ENCODE measurements at regions not wholly inside any gene's neighbourhood (a gene's known extent, or its start where the extent isn't known, plus 50 kb on each side); places are given as distances from the start of the nearest gene placed in this dataset.

DNA sequence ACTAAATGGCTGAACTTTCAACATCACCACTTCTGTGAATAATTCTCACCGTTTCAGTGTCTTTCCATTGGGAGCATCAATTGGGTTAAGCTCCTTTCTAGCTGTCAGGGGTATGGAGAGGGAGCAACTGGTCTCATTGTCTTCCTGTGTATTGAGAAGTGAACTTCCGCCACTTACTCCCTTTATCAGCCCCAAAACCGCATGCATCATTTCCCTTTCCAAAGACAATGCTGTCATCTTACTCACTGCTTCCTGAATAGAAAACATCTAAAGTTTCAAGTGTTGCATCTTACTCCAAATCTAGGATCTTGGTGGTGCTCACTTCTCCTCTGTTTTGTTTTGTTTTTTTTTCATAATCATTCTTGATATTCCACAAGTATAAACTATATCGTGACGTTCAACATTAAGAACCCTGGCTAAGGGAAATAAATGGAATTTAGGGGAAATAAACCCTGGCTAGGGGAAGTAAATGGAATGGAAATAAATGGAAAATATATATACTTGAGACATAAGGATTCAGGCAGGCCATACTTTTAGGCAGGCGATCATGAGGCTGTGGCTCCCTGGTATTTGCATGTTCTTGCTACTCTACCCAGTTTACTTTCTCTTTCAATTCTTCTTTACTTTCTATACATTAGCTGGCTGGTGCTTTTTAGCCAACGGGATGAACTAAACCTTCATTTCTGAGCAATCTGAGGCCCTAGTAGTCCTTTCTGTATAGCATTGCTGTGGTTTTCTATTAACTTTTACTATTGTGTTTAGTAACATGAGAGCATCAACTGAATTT lies 371.9 kb downstream of the BMPER start:
- no peak for DNase-seq

- DNase-seq: no peak
Observed at GRCh38 chr7:34277803-34278199, 372.5 kb downstream of the BMPER start.

- DNase-seq: no peak
Observed at GRCh38 chr7:34281260-34281659, 375.9 kb downstream of the BMPER start.

DNA sequence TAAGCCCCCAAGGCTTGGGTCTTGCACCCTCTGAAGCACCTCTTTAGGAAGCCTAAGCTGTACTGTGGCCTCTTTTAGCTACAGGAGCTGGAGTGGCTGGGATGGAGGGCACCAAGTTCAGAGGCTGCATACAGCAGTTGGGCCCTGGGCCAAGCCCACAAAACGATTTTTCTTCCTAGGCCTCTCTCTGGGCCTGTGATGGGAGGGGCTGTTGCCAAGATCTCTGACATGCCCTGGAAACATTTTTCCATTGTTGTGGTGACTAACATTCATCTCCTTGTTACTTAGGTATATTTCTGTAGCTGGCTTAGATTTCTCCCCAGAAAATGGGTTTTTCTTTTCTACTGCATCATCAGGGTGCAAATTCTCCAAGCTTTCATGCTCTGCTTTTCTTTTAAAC lies 375.7 kb upstream of the NPSR1 start:
- no peak for DNase-seq

- DNase-seq: no peak
Observed at GRCh38 chr7:34296663-34297062, 361.4 kb upstream of the NPSR1 start.

GRCh38 chr7:34298492-34299013 lies 359.5 kb upstream of the NPSR1 start:
- no peak for DNase-seq

DNA sequence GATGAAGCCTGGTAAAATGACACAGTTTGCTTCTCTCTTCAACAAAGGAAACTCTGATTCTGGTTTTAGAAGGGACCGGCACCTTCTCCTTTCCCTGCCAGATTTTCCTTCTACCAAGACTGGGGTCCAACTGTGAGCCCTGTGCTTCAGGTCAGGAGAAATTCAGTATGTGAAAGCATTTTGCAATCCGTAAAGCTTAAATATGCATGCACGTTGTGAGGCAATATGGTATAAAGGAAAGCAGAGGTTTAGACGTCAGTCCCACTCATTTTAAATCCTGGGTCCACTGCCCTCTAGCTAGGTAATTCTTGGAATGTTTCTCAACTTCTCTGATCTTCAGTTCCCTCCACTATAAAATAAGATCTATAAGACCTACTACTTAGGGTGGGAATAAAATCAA lies 359.0 kb upstream of the NPSR1 start:
- no peak for DNase-seq

DNA sequence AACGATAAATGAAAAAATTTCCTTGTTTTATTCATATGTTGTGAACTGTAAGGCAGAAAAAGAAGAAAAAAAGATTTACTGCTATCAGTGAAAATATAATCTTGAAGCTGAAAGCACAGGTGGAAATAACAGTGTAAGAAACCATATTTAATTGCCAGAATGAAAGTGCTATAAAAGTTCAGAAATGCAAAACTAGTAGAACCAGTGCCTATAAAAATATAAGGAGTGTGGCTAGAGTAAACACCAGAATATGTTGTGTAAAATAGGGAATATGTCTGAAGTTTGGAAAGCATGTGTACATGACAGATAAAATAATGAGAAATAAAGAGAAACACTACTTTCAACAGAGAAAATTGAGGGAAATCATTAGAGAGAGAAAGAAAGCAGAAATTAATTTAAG lies 350.5 kb upstream of the NPSR1 start:
- no peak for DNase-seq

DNA sequence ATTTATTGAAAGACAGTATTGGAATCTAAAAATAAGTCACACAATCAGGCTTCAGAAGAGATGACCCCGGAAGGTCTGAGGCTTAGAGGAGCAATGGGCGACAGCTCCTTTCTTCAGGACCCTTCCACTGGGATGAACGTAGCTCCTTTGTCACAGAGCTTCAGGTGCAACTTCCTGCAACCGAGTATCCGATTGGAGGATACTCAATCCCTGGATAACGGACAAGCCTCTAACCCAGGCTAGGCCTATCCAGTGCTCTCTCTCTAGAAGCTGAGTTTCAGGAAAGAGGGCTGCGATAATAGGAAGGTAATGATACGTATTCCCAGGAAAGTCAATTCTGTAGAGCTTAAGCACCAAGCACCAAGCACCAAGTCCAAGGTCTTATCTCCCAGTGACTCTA lies 349.4 kb upstream of the NPSR1 start:
- DNase-seq: no peak

- no peak for DNase-seq
Observed at GRCh38 chr7:34309116-34309515, 348.9 kb upstream of the NPSR1 start.

GRCh38 chr7:34309584-34309983 lies 348.4 kb upstream of the NPSR1 start:
- no peak for DNase-seq

GRCh38 chr7:34311591-34311990 lies 346.4 kb upstream of the NPSR1 start:
- no peak for DNase-seq

GRCh38 chr7:34312624-34313023 lies 345.4 kb upstream of the NPSR1 start:
- DNase-seq: no peak

DNA sequence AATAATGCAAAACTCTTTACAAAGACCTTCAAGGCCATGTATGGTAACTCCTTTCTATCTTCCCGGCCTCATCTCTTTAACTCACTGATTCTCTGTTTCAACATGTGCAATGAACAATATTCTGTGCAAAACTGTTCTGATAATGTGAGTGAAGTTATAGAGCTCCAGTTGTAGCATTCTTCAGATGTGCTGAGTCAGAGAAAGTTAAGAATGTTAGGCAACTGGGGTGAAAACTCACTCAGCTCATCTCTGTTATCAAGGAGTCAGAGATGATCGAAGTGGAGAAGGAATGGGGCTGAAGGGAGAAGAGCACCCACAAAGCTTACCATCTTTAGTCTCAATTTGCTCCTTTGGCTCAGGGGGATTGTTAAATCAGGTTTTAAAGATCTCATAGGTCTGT lies 344.7 kb upstream of the NPSR1 start:
- no peak for DNase-seq

GRCh38 chr7:34315032-34315431 lies 343.0 kb upstream of the NPSR1 start:
- no peak for DNase-seq

- DNase-seq: no peak
Observed at GRCh38 chr7:34317039-34317438, 341.0 kb upstream of the NPSR1 start.

GRCh38 chr7:34320412-34320811 lies 337.6 kb upstream of the NPSR1 start:
- no peak for DNase-seq

GRCh38 chr7:34320926-34321661 lies 336.9 kb upstream of the NPSR1 start:
- peak; percentile 45 for DNase-seq

DNA sequence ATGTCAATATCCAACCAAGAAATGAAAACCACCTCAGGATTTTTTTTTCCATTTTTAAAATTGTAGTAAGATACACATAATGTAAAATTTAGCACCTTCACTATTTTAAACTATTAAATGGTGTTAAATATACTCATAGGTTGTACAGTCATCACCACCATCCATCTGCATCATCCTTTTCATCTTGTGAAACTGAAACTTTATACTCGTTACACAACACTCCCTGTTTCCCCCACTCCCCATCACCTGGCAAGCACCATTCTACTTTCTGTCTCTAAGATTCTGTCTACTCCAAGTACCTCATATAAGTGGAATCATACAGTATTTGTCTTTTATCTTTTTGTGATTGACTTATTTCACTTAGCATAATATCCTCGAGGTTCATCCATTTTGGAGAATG lies 335.2 kb upstream of the NPSR1 start:
- DNase-seq: no peak

- DNase-seq: no peak
Observed at GRCh38 chr7:34327681-34328080, 330.3 kb upstream of the NPSR1 start.

GRCh38 chr7:34330308-34330707 lies 327.7 kb upstream of the NPSR1 start:
- no peak for DNase-seq

DNA sequence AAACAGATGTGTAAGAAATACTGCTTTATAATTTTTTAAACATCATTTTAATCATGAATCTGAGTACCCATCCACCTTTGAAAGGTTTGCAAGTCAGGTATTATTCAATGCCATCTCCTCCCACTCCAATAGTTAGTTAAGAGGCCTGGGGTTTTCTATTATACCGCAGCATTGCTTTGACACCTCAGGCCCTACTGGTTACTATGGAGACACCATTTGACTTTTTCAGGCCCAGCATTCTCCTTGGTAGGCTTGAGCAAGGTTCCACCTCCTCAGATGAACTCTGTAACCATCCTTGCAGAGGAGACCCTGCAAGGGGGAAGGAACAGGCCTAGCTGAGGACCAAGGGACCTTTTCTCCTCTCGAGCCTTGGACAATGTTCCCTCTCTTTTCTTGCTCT lies 326.9 kb upstream of the NPSR1 start:
- DNase-seq: no peak

DNA sequence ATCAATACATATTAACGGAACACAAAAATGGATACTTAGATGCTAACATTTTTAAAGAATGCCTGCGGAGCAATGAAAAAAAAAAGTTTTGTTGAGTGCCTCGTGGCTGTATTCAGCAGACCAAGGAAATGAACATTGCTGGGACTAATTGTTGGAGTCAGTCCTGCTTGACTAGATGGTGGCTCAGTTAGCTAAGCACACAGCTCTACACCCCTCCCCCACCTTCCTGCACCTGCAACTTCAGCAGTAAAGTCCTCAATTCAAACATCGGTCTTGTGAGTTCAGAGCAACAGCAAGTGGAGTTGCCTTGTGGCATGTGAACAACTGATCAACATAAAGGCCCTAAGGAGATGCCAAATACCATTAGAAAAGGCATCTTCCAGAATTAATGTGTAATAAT lies 326.0 kb upstream of the NPSR1 start:
- no peak for DNase-seq

- no peak for DNase-seq
Observed at GRCh38 chr7:34333184-34333583, 324.8 kb upstream of the NPSR1 start.
